Ishikawa (cell line): ENCODE measurements at regions not wholly inside any gene's neighbourhood (a gene's known extent, or its start where the extent isn't known, plus 50 kb on each side); places are given as distances from the start of the nearest gene placed in this dataset.

Source experiments
- CEBPB ChIP-seq: IDR thresholded peaks from 2 replicates; pipeline ENCODE4 v1.6.1; 2012
- CREB1 ChIP-seq: IDR thresholded peaks from 2 replicates; pipeline ENCODE4 v1.6.1; 2012; ENCODE audit warnings: low read depth
- EGR1 ChIP-seq: IDR thresholded peaks from 2 replicates; pipeline ENCODE4 v1.6.1; 2012
- EP300 ChIP-seq: IDR thresholded peaks from 2 replicates; pipeline ENCODE4 v1.6.1; 2012; ENCODE audit warnings: borderline replicate concordance
- FOXM1 ChIP-seq: IDR thresholded peaks from 2 replicates; pipeline ENCODE4 v1.6.1; 2012; ENCODE audit warnings: low read depth, borderline replicate concordance
- TAF1 ChIP-seq: IDR thresholded peaks from 2 replicates; pipeline ENCODE4 v1.6.1; 2012; ENCODE audit warnings: low read depth, mild to moderate bottlenecking
- TCF12 ChIP-seq: IDR thresholded peaks from 2 replicates; pipeline ENCODE4 v1.6.1; 2012; ENCODE audit warnings: low read depth
- YY1 ChIP-seq: IDR thresholded peaks from 2 replicates; pipeline ENCODE4 v1.6.1; 2012; ENCODE audit warnings: low read depth
- TF ChIP-seq, protein P1 (sequence below): IDR thresholded peaks from 2 replicates; pipeline ENCODE4 v1.6.1; 2012
- TF ChIP-seq, protein P2 (sequence below): IDR thresholded peaks from 2 replicates; pipeline ENCODE4 v1.6.1; 2012; ENCODE audit warnings: low read depth, mild to moderate bottlenecking

DNA sequence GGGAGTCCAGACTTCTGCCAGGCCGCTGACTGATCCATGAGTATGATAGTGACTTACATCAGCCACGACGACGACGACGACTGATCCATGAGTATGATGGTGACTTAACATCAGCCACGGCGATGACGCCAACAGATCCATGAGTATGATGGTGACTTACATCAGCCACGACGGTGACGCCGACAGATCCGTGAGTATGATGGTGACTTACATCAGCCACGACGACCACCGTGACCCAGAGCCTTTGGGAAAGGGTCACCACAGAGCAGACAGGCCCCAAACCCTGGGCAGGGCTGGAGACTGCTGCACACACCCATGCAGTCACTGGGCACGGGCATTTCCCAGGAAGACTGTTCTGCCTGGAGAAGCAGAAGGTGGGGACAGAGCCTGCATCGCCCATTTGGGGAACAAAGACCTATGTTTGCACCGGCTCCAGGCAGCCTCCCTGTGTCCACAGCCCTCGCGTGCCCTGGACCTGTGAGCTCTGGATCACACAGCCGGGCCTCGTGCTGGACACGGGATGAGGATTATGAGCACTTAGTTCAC is 130.9 kb upstream of the SPACA7 start:
- TF ChIP-seq CEBPB (no peak), EP300 (no peak), TAF1 (no peak), EGR1 (no peak), TCF12 (no peak), YY1 (no peak), FOXM1 (no peak), CREB1 (no peak)
- TF ChIP-seq, protein P1, sequence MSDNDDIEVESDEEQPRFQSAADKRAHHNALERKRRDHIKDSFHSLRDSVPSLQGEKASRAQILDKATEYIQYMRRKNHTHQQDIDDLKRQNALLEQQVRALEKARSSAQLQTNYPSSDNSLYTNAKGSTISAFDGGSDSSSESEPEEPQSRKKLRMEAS = no peak
- TF ChIP-seq, protein P2, sequence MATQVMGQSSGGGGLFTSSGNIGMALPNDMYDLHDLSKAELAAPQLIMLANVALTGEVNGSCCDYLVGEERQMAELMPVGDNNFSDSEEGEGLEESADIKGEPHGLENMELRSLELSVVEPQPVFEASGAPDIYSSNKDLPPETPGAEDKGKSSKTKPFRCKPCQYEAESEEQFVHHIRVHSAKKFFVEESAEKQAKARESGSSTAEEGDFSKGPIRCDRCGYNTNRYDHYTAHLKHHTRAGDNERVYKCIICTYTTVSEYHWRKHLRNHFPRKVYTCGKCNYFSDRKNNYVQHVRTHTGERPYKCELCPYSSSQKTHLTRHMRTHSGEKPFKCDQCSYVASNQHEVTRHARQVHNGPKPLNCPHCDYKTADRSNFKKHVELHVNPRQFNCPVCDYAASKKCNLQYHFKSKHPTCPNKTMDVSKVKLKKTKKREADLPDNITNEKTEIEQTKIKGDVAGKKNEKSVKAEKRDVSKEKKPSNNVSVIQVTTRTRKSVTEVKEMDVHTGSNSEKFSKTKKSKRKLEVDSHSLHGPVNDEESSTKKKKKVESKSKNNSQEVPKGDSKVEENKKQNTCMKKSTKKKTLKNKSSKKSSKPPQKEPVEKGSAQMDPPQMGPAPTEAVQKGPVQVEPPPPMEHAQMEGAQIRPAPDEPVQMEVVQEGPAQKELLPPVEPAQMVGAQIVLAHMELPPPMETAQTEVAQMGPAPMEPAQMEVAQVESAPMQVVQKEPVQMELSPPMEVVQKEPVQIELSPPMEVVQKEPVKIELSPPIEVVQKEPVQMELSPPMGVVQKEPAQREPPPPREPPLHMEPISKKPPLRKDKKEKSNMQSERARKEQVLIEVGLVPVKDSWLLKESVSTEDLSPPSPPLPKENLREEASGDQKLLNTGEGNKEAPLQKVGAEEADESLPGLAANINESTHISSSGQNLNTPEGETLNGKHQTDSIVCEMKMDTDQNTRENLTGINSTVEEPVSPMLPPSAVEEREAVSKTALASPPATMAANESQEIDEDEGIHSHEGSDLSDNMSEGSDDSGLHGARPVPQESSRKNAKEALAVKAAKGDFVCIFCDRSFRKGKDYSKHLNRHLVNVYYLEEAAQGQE = no peak
